B cell (primary cell): ENCODE measurements at regions not wholly inside any gene's neighbourhood (a gene's known extent, or its start where the extent isn't known, plus 50 kb on each side); places are given as distances from the start of the nearest gene placed in this dataset.

Source experiments
- ATAC-seq: fragments of 200-7000 bp; cut with Tn5 transposase; one replicate; pipeline ENCODE4 v1.10.0; 2021; ENCODE audit warnings: low read depth, mild to moderate bottlenecking, moderate number of reproducible peaks, moderate library complexity
- CTCF ChIA-PET: fragments of 350-600 bp; sonication (Branson Sonifier 250); formaldehyde crosslinking; loops from one replicate; lab custom pipeline; 2021; ENCODE audit warnings: antibody characterized with exemption, inconsistent platforms; lab: Charles Lee
- POLR2A ChIA-PET: fragments of 350-600 bp; sonication (Branson Sonifier 250); formaldehyde crosslinking; loops from one replicate; lab custom pipeline; 2021; ENCODE audit warnings: antibody characterized with exemption; lab: Charles Lee
- DNase-seq: peaks from one replicate; pipeline ENCODE4 v3.0.0; 2013
- H2AFZ ChIP-seq: 2 replicates; pipeline ENCODE4 v1.6.1; 2012; ENCODE audit warnings: mild to moderate bottlenecking, low read depth, low read length; ENCODE audit not compliant: insufficient read depth, poor library complexity, severe bottlenecking
- H3K27ac ChIP-seq, 2 donors: 1 replicate in 1 of 2; 2 replicates in 1 of 2; pipeline ENCODE4 v1.5.1; 2012 to 2013; ENCODE audit warnings: low read length in 2 of 2, mild to moderate bottlenecking in 2 of 2, moderate library complexity in 1 of 2
- H3K27me3 ChIP-seq, 4 experiments: fragments of 200-600 bp in 1 of 4; sonication (generic) in 1 of 4; replicated peaks in 1 of 4; 1 replicate in 2 of 4; 2 replicates in 2 of 4; pipeline versions ENCODE4 v1.6.1 to v1.7.0; 2013 to 2016; ENCODE audit warnings: low read length in 3 of 4, mild to moderate bottlenecking in 2 of 4, mixed read lengths in 1 of 4, moderate library complexity in 1 of 4; ENCODE audit not compliant: insufficient read depth in 4 of 4, control insufficient read depth in 3 of 4; ENCODE audit errors: control extremely low read depth in 1 of 4
- H3K36me3 ChIP-seq, 2 experiments: replicated peaks in 1 of 2; 1 replicate in 1 of 2; 2 replicates in 1 of 2; pipeline versions ENCODE4 v1.6.1 to v1.7.1; 2013; ENCODE audit warnings: low read length in 1 of 2; ENCODE audit not compliant: insufficient read depth in 2 of 2, control insufficient read depth in 1 of 2; ENCODE audit errors: control extremely low read depth in 1 of 2, extremely low read depth in 1 of 2
- H3K4me1 ChIP-seq, 2 donors: fragments of 200-600 bp in 1 of 2; sonication (generic) in 1 of 2; 1 replicate in 1 of 2; 2 replicates in 1 of 2; pipeline versions ENCODE4 v1.5.1 to v1.6.1; 2013 to 2017; ENCODE audit warnings: low read length in 2 of 2; ENCODE audit not compliant: control insufficient read depth in 2 of 2, insufficient read depth in 2 of 2
- H3K4me2 ChIP-seq: replicated peaks from 2 replicates; pipeline ENCODE3; 2012; ENCODE audit warnings: mild to moderate bottlenecking, low read depth, low read length; ENCODE audit not compliant: poor library complexity, severe bottlenecking
- H3K4me3 ChIP-seq, 5 experiments: fragments of 200-600 bp in 1 of 5; sonication (generic) in 1 of 5; 1 replicate in 3 of 5; 2 replicates in 2 of 5; pipeline versions ENCODE4 v1.5.1 to v1.7.0; 2011 to 2016; ENCODE audit warnings: low read length in 4 of 5, mild to moderate bottlenecking in 4 of 5, low read depth in 2 of 5, control low read depth in 1 of 5, moderate library complexity in 1 of 5; ENCODE audit not compliant: insufficient read depth in 1 of 5; ENCODE audit errors: control extremely low read depth in 1 of 5, extremely low read depth in 1 of 5
- H3K79me2 ChIP-seq: fragments of 200-600 bp; sonication (generic); one replicate; pipeline ENCODE4 v1.6.0; 2016; ENCODE audit warnings: low read length; ENCODE audit not compliant: control insufficient read depth, insufficient read depth
- H3K9ac ChIP-seq: fragments of 200-600 bp; sonication (generic); 2 replicates; pipeline ENCODE4 v1.6.1; 2017; ENCODE audit warnings: mild to moderate bottlenecking, low read length, moderate library complexity
- H3K9me3 ChIP-seq, 3 donors: one replicate each; pipeline versions ENCODE4 v1.6.1 to v1.7.1; 2013; ENCODE audit warnings: low read length in 2 of 3; ENCODE audit not compliant: control insufficient read depth in 2 of 3, insufficient read depth in 1 of 3; ENCODE audit errors: control extremely low read depth in 1 of 3
- H4K20me1 ChIP-seq: 2 replicates; pipeline ENCODE4 v1.6.0; 2012; ENCODE audit warnings: mild to moderate bottlenecking, low read length; ENCODE audit not compliant: insufficient read depth, control insufficient read depth, poor library complexity, severe bottlenecking
- H3K27ac Mint-ChIP-seq: one replicate; pipeline ENCODE4 v1.8.0; 2021; ENCODE audit warnings: mixed read lengths
- H3K27me3 Mint-ChIP-seq: one replicate; pipeline ENCODE4 v1.8.0; 2021; ENCODE audit warnings: mixed read lengths
- H3K4me1 Mint-ChIP-seq: one replicate; pipeline ENCODE4 v1.8.0; 2021; ENCODE audit warnings: mixed read lengths
- H3K4me3 Mint-ChIP-seq: one replicate; pipeline ENCODE4 v1.8.0; 2021; ENCODE audit warnings: mixed read lengths
- H3K9me3 Mint-ChIP-seq: one replicate; pipeline ENCODE4 v1.8.0; 2022; ENCODE audit warnings: mixed read lengths; ENCODE audit not compliant: insufficient read depth
- CTCF ChIP-seq: fragments of 200-600 bp; IDR thresholded peaks from one replicate; pipeline ENCODE4 v1.8.0; 2022; ENCODE audit warnings: antibody characterized with exemption, mild to moderate bottlenecking
- EZH2 ChIP-seq: IDR thresholded peaks from 2 replicates; pipeline ENCODE4 v1.6.1; 2012; ENCODE audit warnings: borderline replicate concordance, low read depth, mild to moderate bottlenecking, moderate library complexity, low read length; ENCODE audit not compliant: insufficient read depth, poor library complexity, severe bottlenecking
- WGBS: methylation state at CpG from one replicate; pipeline ENCODE4 v1.1.5; 2013; ENCODE audit warnings: missing lambda C conversion rate; ENCODE audit not compliant: insufficient coverage; 5-methylcytosine and 5-hydroxymethylcytosine counted together
- intact Hi-C: fragments of 100-400 bp; cut with micrococcal nuclease; formaldehyde crosslinking; loops from one replicate; pipeline ENCODE4 v1.10.0; 2022

GRCh38 chr14:98599082-98599481, 672.9 kb downstream of the BCL11B start:
- no peak overlapping the region for H2AFZ ChIP-seq
- no peaks in the 10 kb centered on the region for H3K27me3 ChIP-seq
- no peak overlapping the region for H3K4me2 ChIP-seq
- no peak overlapping the region for H3K9ac ChIP-seq
- intact Hi-C loops = no loop called here
- no peaks in the 10 kb centered on the region for H3K79me2 ChIP-seq
- H3K4me1 ChIP-seq = no peaks in the 10 kb centered on the region
- ATAC-seq = no peak
- H3K27me3 Mint-ChIP-seq = no peaks in the 10 kb centered on the region
- CTCF ChIA-PET = no interaction called here
- peaks cover 0 to 32% (median 4%) of the 10 kb centered on the region in 3 donors for H3K9me3 ChIP-seq
- no peak overlapping the region for H3K27ac Mint-ChIP-seq
- no peaks in the 10 kb centered on the region for H3K4me1 Mint-ChIP-seq
- H4K20me1 ChIP-seq = no peaks in the 10 kb centered on the region
- DNase-seq = no peak
- TF ChIP-seq EZH2 (no peak), CTCF (no peak)
- no peak overlapping the region for H3K4me3 Mint-ChIP-seq
- H3K27ac ChIP-seq = no peak overlapping the region
- no peak overlapping the region for H3K4me3 ChIP-seq
- H3K9me3 Mint-ChIP-seq = peaks cover 3% of the 10 kb centered on the region
- 83% methylated on average over 2 of the region's 5 CpGs for WGBS
- no peaks in the 10 kb centered on the region for H3K36me3 ChIP-seq
- POLR2A ChIA-PET = no interaction called here

GRCh38 chr14:98602983-98603382, 669.0 kb downstream of the BCL11B start:
- H3K4me3 Mint-ChIP-seq = no peak overlapping the region
- H3K36me3 ChIP-seq = no peaks in the 10 kb centered on the region
- H3K4me1 Mint-ChIP-seq = no peaks in the 10 kb centered on the region
- no peaks in the 10 kb centered on the region for H4K20me1 ChIP-seq
- peaks cover 0 to 33% (median 0%) of the 10 kb centered on the region in 3 donors for H3K9me3 ChIP-seq
- no peak overlapping the region for H3K9ac ChIP-seq
- TF ChIP-seq EZH2 = no peak
- no peak for TF ChIP-seq CTCF
- H3K9me3 Mint-ChIP-seq = no peaks in the 10 kb centered on the region
- 50% methylated on average over 5 of the region's 7 CpGs for WGBS
- intact Hi-C loops = no loop called here
- CTCF ChIA-PET = no interaction called here
- no peak overlapping the region for H3K4me3 ChIP-seq
- H3K27ac ChIP-seq = no peak overlapping the region
- no peak overlapping the region for H2AFZ ChIP-seq
- DNase-seq (no peak), ATAC-seq (no peak)
- no peak overlapping the region for H3K4me2 ChIP-seq
- no peaks in the 10 kb centered on the region for H3K27me3 ChIP-seq
- no peak overlapping the region for H3K27ac Mint-ChIP-seq
- POLR2A ChIA-PET = no interaction called here
- no peaks in the 10 kb centered on the region for H3K79me2 ChIP-seq
- H3K27me3 Mint-ChIP-seq = no peaks in the 10 kb centered on the region
- H3K4me1 ChIP-seq = no peaks in the 10 kb centered on the region
